Esophagus squamous epithelium (tissue), 4 donors: ENCODE measurements at regions not wholly inside any gene's neighbourhood (a gene's known extent, or its start where the extent isn't known, plus 50 kb on each side); places are given as distances from the start of the nearest gene placed in this dataset.

Experiments used
- CTCF ChIP-seq, 6 experiments: fragments of 450-650 bp in 4 of 6; fragments of 200-600 bp in 2 of 6; sonication (generic) in 2 of 6; IDR thresholded peaks; one replicate each; pipeline ENCODE4 v1.5.1; 2016 to 2019; ENCODE audit warnings: antibody characterized with exemption in 6 of 6, mild to moderate bottlenecking in 4 of 6, moderate library complexity in 4 of 6
- POLR2A ChIP-seq, 4 donors: fragments of 450-650 bp; IDR thresholded peaks; one replicate each; pipeline ENCODE4 v1.6.1; 2017; ENCODE audit warnings: antibody characterized with exemption in 4 of 4, mild to moderate bottlenecking in 4 of 4, moderate library complexity in 3 of 4

- no peak for TF ChIP-seq CTCF (IDR thresholded peaks at IDR 0.05)
- TF ChIP-seq POLR2A (IDR thresholded peaks at IDR 0.05), result no peak
These were observed 209.2 kb upstream of the IRX4 start for GRCh38 chr5:2091921-2092320.
